ENCODE measurements at regions not wholly inside any gene's neighbourhood (a gene's known extent, or its start where the extent isn't known, plus 50 kb on each side); places are given as distances from the start of the nearest gene placed in this dataset.

GRCh38 chrX:116243039-116243438 is 72.5 kb downstream of the AGTR2 start:
- TF ChIP-seq POLR2A (IDR thresholded peaks at IDR 0.05) (no peak), CTCF (IDR thresholded peaks at IDR 0.05) (no peak)
